ENCODE measurements at regions not wholly inside any gene's neighbourhood (a gene's known extent, or its start where the extent isn't known, plus 50 kb on each side); places are given as distances from the start of the nearest gene placed in this dataset.

- DNase-seq = no peak
These were observed 274.4 kb downstream of the PLPP3 start for GRCh38 chr1:56304975-56305374.

- no peak for DNase-seq
These were observed 275.6 kb downstream of the PLPP3 start for GRCh38 chr1:56303805-56304204.

- DNase-seq = no peak
These were observed 276.5 kb downstream of the PLPP3 start for GRCh38 chr1:56302878-56303277.

GRCh38 chr1:56301791-56302190, 277.6 kb downstream of the PLPP3 start:
- no peak for DNase-seq

GRCh38 chr1:56300836-56301235, 278.5 kb downstream of the PLPP3 start:
- no peak for DNase-seq

GRCh38 chr1:56298866-56299265, 280.5 kb downstream of the PLPP3 start:
- DNase-seq = no peak

- DNase-seq = no peak
These were observed 281.5 kb downstream of the PLPP3 start for GRCh38 chr1:56297904-56298303.

GRCh38 chr1:56297208-56297607, 282.2 kb downstream of the PLPP3 start:
- DNase-seq = no peak

- DNase-seq = no peak
These were observed 283.1 kb downstream of the PLPP3 start for GRCh38 chr1:56295949-56296929.

GRCh38 chr1:56291374-56291919, 287.9 kb downstream of the PLPP3 start:
- DNase-seq = no peak

- no peak for DNase-seq
These were observed 290.1 kb downstream of the PLPP3 start for GRCh38 chr1:56289260-56289659.

- no peak for DNase-seq
These were observed 291.6 kb downstream of the PLPP3 start for GRCh38 chr1:56287721-56288120.

- no peak for DNase-seq
These were observed 292.4 kb downstream of the PLPP3 start for GRCh38 chr1:56286956-56287355.

- no peak for DNase-seq
These were observed 292.9 kb downstream of the PLPP3 start for GRCh38 chr1:56286506-56286905.

GRCh38 chr1:56285554-56286402, 293.6 kb downstream of the PLPP3 start:
- no peak for DNase-seq

- no peak for DNase-seq
These were observed 294.4 kb downstream of the PLPP3 start for GRCh38 chr1:56284928-56285327.

- no peak for DNase-seq
These were observed 301.3 kb downstream of the PLPP3 start for GRCh38 chr1:56278061-56278460.

- DNase-seq = no peak
These were observed 310.7 kb downstream of the PLPP3 start for GRCh38 chr1:56268519-56269140.

- DNase-seq = no peak
These were observed 311.8 kb downstream of the PLPP3 start for GRCh38 chr1:56267611-56268010.

- no peak for DNase-seq
These were observed 313.0 kb downstream of the PLPP3 start for GRCh38 chr1:56266359-56266758.

GRCh38 chr1:56265216-56265615, 314.1 kb downstream of the PLPP3 start:
- no peak for DNase-seq

- DNase-seq = no peak
These were observed 315.5 kb downstream of the PLPP3 start for GRCh38 chr1:56263908-56264307.

GRCh38 chr1:56258371-56258770, 321.0 kb downstream of the PLPP3 start:
- no peak for DNase-seq

Data from activated effector memory CD4-positive, alpha-beta T cell treated with Interleukin-2 at 50 U/mL for 16 hours (primary cell).